ENCODE measurements at regions not wholly inside any gene's neighbourhood (a gene's known extent, or its start where the extent isn't known, plus 50 kb on each side); places are given as distances from the start of the nearest gene placed in this dataset.
"Not testable (repeated sequence)": the region's sequence is repeated elsewhere in the genome, so short reads cannot be mapped to it uniquely, and the experiment has no call there.

DNA sequence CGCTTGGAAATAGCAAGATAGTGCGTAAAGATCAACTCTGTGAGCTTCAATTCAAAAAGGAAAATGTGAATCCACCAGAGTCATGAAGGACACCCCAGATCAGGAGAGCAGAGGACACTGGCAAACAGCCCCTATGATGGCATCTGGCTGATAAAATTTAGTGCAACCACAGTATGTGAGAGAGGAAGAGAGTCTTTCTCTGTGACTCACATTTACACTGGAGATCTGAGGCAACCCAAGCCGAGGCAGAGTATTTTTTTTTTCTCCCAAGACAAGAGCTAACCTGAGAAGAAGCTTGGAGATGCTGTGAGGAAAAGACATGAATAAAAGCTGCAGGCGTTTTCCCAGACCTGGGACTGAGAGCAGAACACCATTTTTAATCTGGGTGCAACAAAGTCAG lies 482.2 kb downstream of the TGIF2LX start:
- not testable (repeated sequence) for TF ChIP-seq GATA2 (IDR thresholded peaks at IDR 0.05; ENCODE audit: insufficient read depth, insufficient read length, low read depth, low read length); EZH2 (IDR thresholded peaks at IDR 0.05; ENCODE audit: borderline replicate concordance, low read depth, low read length, severe bottlenecking); POLR2A (IDR thresholded peaks at IDR 0.05; ENCODE audit: low read depth, low read length); JUN (IDR thresholded peaks at IDR 0.05; ENCODE audit: borderline replicate concordance, insufficient read depth, insufficient read length, low read depth)
- TF ChIP-seq, protein P1, sequence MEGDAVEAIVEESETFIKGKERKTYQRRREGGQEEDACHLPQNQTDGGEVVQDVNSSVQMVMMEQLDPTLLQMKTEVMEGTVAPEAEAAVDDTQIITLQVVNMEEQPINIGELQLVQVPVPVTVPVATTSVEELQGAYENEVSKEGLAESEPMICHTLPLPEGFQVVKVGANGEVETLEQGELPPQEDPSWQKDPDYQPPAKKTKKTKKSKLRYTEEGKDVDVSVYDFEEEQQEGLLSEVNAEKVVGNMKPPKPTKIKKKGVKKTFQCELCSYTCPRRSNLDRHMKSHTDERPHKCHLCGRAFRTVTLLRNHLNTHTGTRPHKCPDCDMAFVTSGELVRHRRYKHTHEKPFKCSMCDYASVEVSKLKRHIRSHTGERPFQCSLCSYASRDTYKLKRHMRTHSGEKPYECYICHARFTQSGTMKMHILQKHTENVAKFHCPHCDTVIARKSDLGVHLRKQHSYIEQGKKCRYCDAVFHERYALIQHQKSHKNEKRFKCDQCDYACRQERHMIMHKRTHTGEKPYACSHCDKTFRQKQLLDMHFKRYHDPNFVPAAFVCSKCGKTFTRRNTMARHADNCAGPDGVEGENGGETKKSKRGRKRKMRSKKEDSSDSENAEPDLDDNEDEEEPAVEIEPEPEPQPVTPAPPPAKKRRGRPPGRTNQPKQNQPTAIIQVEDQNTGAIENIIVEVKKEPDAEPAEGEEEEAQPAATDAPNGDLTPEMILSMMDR (IDR thresholded peaks at IDR 0.05; ENCODE audit: extremely low read depth in 1 of 2, insufficient read depth in 1 of 2, low read depth in 1 of 2, low read length in 2 of 2) = not testable (repeated sequence)

Measured in endothelial cell of umbilical vein (primary cell).